B cell (primary cell): ENCODE measurements at regions not wholly inside any gene's neighbourhood (a gene's known extent, or its start where the extent isn't known, plus 50 kb on each side); places are given as distances from the start of the nearest gene placed in this dataset.

Experiments used
- ATAC-seq: fragments of 200-7000 bp; cut with Tn5 transposase; one replicate; pipeline ENCODE4 v1.10.0; 2021; ENCODE audit warnings: low read depth, mild to moderate bottlenecking, moderate number of reproducible peaks, moderate library complexity
- CTCF ChIA-PET: fragments of 350-600 bp; sonication (Branson Sonifier 250); formaldehyde crosslinking; loops from one replicate; lab custom pipeline; 2021; ENCODE audit warnings: antibody characterized with exemption, inconsistent platforms; lab: Charles Lee
- POLR2A ChIA-PET: fragments of 350-600 bp; sonication (Branson Sonifier 250); formaldehyde crosslinking; loops from one replicate; lab custom pipeline; 2021; ENCODE audit warnings: antibody characterized with exemption; lab: Charles Lee
- DNase-seq: peaks from one replicate; pipeline ENCODE4 v3.0.0; 2013
- H2AFZ ChIP-seq: 2 replicates; pipeline ENCODE4 v1.6.1; 2012; ENCODE audit warnings: mild to moderate bottlenecking, low read depth, low read length; ENCODE audit not compliant: insufficient read depth, poor library complexity, severe bottlenecking
- H3K27ac ChIP-seq, 2 donors: 1 replicate in 1 of 2; 2 replicates in 1 of 2; pipeline ENCODE4 v1.5.1; 2012 to 2013; ENCODE audit warnings: low read length in 2 of 2, mild to moderate bottlenecking in 2 of 2, moderate library complexity in 1 of 2
- H3K27me3 ChIP-seq, 4 experiments: fragments of 200-600 bp in 1 of 4; sonication (generic) in 1 of 4; replicated peaks in 1 of 4; 1 replicate in 2 of 4; 2 replicates in 2 of 4; pipeline versions ENCODE4 v1.6.1 to v1.7.0; 2013 to 2016; ENCODE audit warnings: low read length in 3 of 4, mild to moderate bottlenecking in 2 of 4, mixed read lengths in 1 of 4, moderate library complexity in 1 of 4; ENCODE audit not compliant: insufficient read depth in 4 of 4, control insufficient read depth in 3 of 4; ENCODE audit errors: control extremely low read depth in 1 of 4
- H3K36me3 ChIP-seq, 2 experiments: replicated peaks in 1 of 2; 1 replicate in 1 of 2; 2 replicates in 1 of 2; pipeline versions ENCODE4 v1.6.1 to v1.7.1; 2013; ENCODE audit warnings: low read length in 1 of 2; ENCODE audit not compliant: insufficient read depth in 2 of 2, control insufficient read depth in 1 of 2; ENCODE audit errors: control extremely low read depth in 1 of 2, extremely low read depth in 1 of 2
- H3K4me1 ChIP-seq, 2 donors: fragments of 200-600 bp in 1 of 2; sonication (generic) in 1 of 2; 1 replicate in 1 of 2; 2 replicates in 1 of 2; pipeline versions ENCODE4 v1.5.1 to v1.6.1; 2013 to 2017; ENCODE audit warnings: low read length in 2 of 2; ENCODE audit not compliant: control insufficient read depth in 2 of 2, insufficient read depth in 2 of 2
- H3K4me2 ChIP-seq: replicated peaks from 2 replicates; pipeline ENCODE3; 2012; ENCODE audit warnings: mild to moderate bottlenecking, low read depth, low read length; ENCODE audit not compliant: poor library complexity, severe bottlenecking
- H3K4me3 ChIP-seq, 5 experiments: fragments of 200-600 bp in 1 of 5; sonication (generic) in 1 of 5; 1 replicate in 3 of 5; 2 replicates in 2 of 5; pipeline versions ENCODE4 v1.5.1 to v1.7.0; 2011 to 2016; ENCODE audit warnings: low read length in 4 of 5, mild to moderate bottlenecking in 4 of 5, low read depth in 2 of 5, control low read depth in 1 of 5, moderate library complexity in 1 of 5; ENCODE audit not compliant: insufficient read depth in 1 of 5; ENCODE audit errors: control extremely low read depth in 1 of 5, extremely low read depth in 1 of 5
- H3K79me2 ChIP-seq: fragments of 200-600 bp; sonication (generic); one replicate; pipeline ENCODE4 v1.6.0; 2016; ENCODE audit warnings: low read length; ENCODE audit not compliant: control insufficient read depth, insufficient read depth
- H3K9ac ChIP-seq: fragments of 200-600 bp; sonication (generic); 2 replicates; pipeline ENCODE4 v1.6.1; 2017; ENCODE audit warnings: mild to moderate bottlenecking, low read length, moderate library complexity
- H3K9me3 ChIP-seq, 3 donors: one replicate each; pipeline versions ENCODE4 v1.6.1 to v1.7.1; 2013; ENCODE audit warnings: low read length in 2 of 3; ENCODE audit not compliant: control insufficient read depth in 2 of 3, insufficient read depth in 1 of 3; ENCODE audit errors: control extremely low read depth in 1 of 3
- H4K20me1 ChIP-seq: 2 replicates; pipeline ENCODE4 v1.6.0; 2012; ENCODE audit warnings: mild to moderate bottlenecking, low read length; ENCODE audit not compliant: insufficient read depth, control insufficient read depth, poor library complexity, severe bottlenecking
- H3K27ac Mint-ChIP-seq: one replicate; pipeline ENCODE4 v1.8.0; 2021; ENCODE audit warnings: mixed read lengths
- H3K27me3 Mint-ChIP-seq: one replicate; pipeline ENCODE4 v1.8.0; 2021; ENCODE audit warnings: mixed read lengths
- H3K4me1 Mint-ChIP-seq: one replicate; pipeline ENCODE4 v1.8.0; 2021; ENCODE audit warnings: mixed read lengths
- H3K4me3 Mint-ChIP-seq: one replicate; pipeline ENCODE4 v1.8.0; 2021; ENCODE audit warnings: mixed read lengths
- H3K9me3 Mint-ChIP-seq: one replicate; pipeline ENCODE4 v1.8.0; 2022; ENCODE audit warnings: mixed read lengths; ENCODE audit not compliant: insufficient read depth
- EZH2 ChIP-seq: IDR thresholded peaks from 2 replicates; pipeline ENCODE4 v1.6.1; 2012; ENCODE audit warnings: borderline replicate concordance, low read depth, mild to moderate bottlenecking, moderate library complexity, low read length; ENCODE audit not compliant: insufficient read depth, poor library complexity, severe bottlenecking
- WGBS: methylation state at CpG from one replicate; pipeline ENCODE4 v1.1.5; 2013; ENCODE audit warnings: missing lambda C conversion rate; ENCODE audit not compliant: insufficient coverage; 5-methylcytosine and 5-hydroxymethylcytosine counted together
- intact Hi-C: fragments of 100-400 bp; cut with micrococcal nuclease; formaldehyde crosslinking; loops from one replicate; pipeline ENCODE4 v1.10.0; 2022
- TF ChIP-seq, protein P1 (sequence below): fragments of 200-600 bp; IDR thresholded peaks from one replicate; pipeline ENCODE4 v1.8.0; 2022; ENCODE audit warnings: antibody characterized with exemption, mild to moderate bottlenecking

DNA sequence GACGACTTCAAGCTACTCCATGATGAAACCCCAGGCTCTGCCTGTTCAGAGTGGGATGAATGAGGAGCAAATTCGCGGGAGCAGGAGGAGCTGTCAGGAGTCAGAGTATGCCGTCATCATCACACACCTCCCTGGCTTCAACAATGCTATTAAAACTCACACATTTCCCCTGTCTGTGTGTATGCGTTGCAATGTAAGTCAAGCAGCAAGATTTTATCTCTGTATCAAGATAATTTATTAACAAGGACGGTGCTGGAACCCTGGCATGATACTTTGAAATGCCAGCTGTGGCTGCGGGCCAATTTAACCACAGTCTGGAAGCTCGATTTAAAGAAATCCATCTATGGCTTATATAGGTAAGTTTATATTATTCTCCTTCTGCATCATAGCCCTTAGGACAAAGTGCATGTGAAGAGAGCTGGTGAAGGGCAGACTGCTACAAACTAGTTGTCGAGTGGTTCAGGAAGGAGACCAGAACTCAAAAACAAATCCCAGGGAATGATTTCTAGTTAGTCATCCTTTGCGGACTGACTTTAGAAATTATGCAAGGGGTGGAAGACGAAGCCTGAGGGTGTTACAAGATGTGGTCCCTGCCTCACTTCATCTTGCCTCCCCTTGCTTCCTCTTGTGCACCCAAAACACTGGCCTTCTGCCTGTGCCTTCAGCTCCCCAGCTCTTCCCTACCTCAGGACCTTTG lies 486.5 kb downstream of the COG6 start:
- H3K79me2 ChIP-seq, result no peaks in the 10 kb centered on the region
- H3K36me3 ChIP-seq, result no peaks in the 10 kb centered on the region
- intact Hi-C loops, result no loop called here
- ChIA-PET CTCF (no interaction called here), POLR2A (interaction anchor here (1.5 kb wide), 1 partner anchor 28 kb away, joined by 4 read pairs; no protein-coding TSS in a partner anchor)
- no peaks in the 10 kb centered on the region for H3K9me3 Mint-ChIP-seq
- H3K9ac ChIP-seq, result no peak overlapping the region
- no peak overlapping the region for H3K27ac ChIP-seq
- no peaks in the 10 kb centered on the region for H4K20me1 ChIP-seq
- no peak overlapping the region for H2AFZ ChIP-seq
- peaks cover 19 to 21% of the 10 kb centered on the region in 2 donors for H3K4me1 ChIP-seq
- no peak overlapping the region for H3K4me2 ChIP-seq
- DNase-seq, result no peak
- ATAC-seq, result no peak
- no peak for TF ChIP-seq EZH2
- no peaks in the 10 kb centered on the region for H3K27me3 ChIP-seq
- peaks cover 0 to 4% (median 0%) of the 10 kb centered on the region in 3 donors for H3K9me3 ChIP-seq
- H3K4me1 Mint-ChIP-seq, result peaks cover 26% of the 10 kb centered on the region
- WGBS, result 100% methylated on average over 1 of the region's 11 CpGs
- H3K27ac Mint-ChIP-seq, result no peak overlapping the region
- no peak overlapping the region for H3K4me3 Mint-ChIP-seq
- H3K27me3 Mint-ChIP-seq, result peaks cover 12% of the 10 kb centered on the region
- H3K4me3 ChIP-seq, result no peak overlapping the region

DNA sequence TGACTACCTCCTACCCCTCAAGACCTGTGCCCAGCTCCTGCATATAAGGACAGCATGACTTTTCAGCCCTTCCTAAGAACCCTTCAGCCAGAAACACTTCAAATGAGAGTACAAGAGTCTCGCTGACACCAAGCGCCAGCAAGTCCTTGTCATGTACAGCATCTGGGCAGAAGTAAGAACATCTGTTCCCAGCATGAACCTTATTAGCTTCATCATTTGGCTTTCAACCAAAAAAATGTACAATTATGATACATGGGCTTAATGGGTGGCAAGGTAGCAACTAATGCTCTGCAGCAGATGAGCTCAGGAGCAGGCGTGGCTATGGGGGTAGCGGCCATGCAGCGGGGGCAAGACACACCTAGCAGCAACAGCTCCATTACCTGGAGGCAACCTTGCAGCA lies 487.6 kb downstream of the COG6 start:
- no peaks in the 10 kb centered on the region for H3K36me3 ChIP-seq
- WGBS, result 96% methylated on average over 4 of the region's 5 CpGs
- intact Hi-C loops, result no loop called here
- no peaks in the 10 kb centered on the region for H3K79me2 ChIP-seq
- no peak overlapping the region for H3K4me3 ChIP-seq
- no peaks in the 10 kb centered on the region for H3K9me3 Mint-ChIP-seq
- peaks cover 20 to 25% of the 10 kb centered on the region in 2 donors for H3K4me1 ChIP-seq
- H3K4me2 ChIP-seq, result peak overlapping the region; percentile 2
- no peak overlapping the region for H3K9ac ChIP-seq
- no peak overlapping the region for H3K4me3 Mint-ChIP-seq
- no peaks in the 10 kb centered on the region for H3K27me3 ChIP-seq
- H3K27ac Mint-ChIP-seq, result no peak overlapping the region
- peaks cover 12% of the 10 kb centered on the region for H3K27me3 Mint-ChIP-seq
- H3K9me3 ChIP-seq, result no peaks in the 10 kb centered on the region
- no peak for ATAC-seq
- H3K4me1 Mint-ChIP-seq, result peaks cover 29% of the 10 kb centered on the region
- no peak overlapping the region for H2AFZ ChIP-seq
- CTCF ChIA-PET, result interaction anchor here (1.4 kb wide), 1 partner anchor 74 kb away, joined by 4 read pairs; no protein-coding TSS in a partner anchor
- no peak overlapping the region for H3K27ac ChIP-seq
- TF ChIP-seq, protein P1, sequence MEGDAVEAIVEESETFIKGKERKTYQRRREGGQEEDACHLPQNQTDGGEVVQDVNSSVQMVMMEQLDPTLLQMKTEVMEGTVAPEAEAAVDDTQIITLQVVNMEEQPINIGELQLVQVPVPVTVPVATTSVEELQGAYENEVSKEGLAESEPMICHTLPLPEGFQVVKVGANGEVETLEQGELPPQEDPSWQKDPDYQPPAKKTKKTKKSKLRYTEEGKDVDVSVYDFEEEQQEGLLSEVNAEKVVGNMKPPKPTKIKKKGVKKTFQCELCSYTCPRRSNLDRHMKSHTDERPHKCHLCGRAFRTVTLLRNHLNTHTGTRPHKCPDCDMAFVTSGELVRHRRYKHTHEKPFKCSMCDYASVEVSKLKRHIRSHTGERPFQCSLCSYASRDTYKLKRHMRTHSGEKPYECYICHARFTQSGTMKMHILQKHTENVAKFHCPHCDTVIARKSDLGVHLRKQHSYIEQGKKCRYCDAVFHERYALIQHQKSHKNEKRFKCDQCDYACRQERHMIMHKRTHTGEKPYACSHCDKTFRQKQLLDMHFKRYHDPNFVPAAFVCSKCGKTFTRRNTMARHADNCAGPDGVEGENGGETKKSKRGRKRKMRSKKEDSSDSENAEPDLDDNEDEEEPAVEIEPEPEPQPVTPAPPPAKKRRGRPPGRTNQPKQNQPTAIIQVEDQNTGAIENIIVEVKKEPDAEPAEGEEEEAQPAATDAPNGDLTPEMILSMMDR, result no peak
- no peak for TF ChIP-seq EZH2
- no peak for DNase-seq
- POLR2A ChIA-PET, result interaction anchor here (0.6 to 1.5 kb wide), 3 partner anchors 15 to 418 kb away, joined by 3 to 4 read pairs (median 4); no protein-coding TSS in a partner anchor
- H4K20me1 ChIP-seq, result no peaks in the 10 kb centered on the region
